GM18498 (cell line): ENCODE measurements at regions not wholly inside any gene's neighbourhood (a gene's known extent, or its start where the extent isn't known, plus 50 kb on each side); places are given as distances from the start of the nearest gene placed in this dataset.

Experiments used
- ATAC-seq: cut with Tn5 transposase; IDR thresholded peaks from one replicate; pipeline ENCODE4 v1.9.1; 2021; ENCODE audit warnings: mild to moderate bottlenecking, moderate library complexity; ENCODE audit not compliant: unreplicated experiment

- ATAC-seq, result no peak
Observed at GRCh38 chr4:104146048-104146447, 348.6 kb downstream of the CXXC4 start.

GRCh38 chr4:104138116-104138515, 356.6 kb downstream of the CXXC4 start:
- no peak for ATAC-seq

DNA sequence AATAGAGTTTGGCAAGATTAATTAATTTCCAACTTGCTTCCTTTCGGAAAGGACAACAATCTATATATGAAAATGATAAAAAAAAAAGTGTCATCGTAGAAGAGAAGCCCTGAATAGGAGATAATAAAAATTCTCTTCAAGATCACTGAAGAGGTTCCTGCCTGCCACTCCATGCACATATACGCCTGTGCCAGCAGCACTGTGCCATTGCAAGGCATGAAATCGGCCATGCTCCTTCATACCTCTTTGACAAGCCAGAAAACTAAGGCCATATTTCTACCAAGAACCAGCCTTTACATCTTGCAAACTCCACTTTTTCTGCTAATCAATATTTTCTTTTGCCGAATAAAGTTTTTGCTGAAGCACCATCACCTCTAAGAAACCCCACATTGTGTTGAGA, 365.5 kb downstream of the CXXC4 start:
- ATAC-seq, result peak; percentile 24

GRCh38 chr4:104128850-104129213, 365.9 kb downstream of the CXXC4 start:
- ATAC-seq, result peak; percentile 56

- ATAC-seq, result no peak
Observed at GRCh38 chr4:104128031-104128849, 366.5 kb downstream of the CXXC4 start.

- ATAC-seq, result no peak
Observed at GRCh38 chr4:104123021-104123420, 371.7 kb downstream of the CXXC4 start.

- ATAC-seq, result no peak
Observed at GRCh38 chr4:104117776-104118175, 376.9 kb downstream of the CXXC4 start.

- ATAC-seq, result no peak
Observed at GRCh38 chr4:104113850-104114249, 380.8 kb downstream of the CXXC4 start.

DNA sequence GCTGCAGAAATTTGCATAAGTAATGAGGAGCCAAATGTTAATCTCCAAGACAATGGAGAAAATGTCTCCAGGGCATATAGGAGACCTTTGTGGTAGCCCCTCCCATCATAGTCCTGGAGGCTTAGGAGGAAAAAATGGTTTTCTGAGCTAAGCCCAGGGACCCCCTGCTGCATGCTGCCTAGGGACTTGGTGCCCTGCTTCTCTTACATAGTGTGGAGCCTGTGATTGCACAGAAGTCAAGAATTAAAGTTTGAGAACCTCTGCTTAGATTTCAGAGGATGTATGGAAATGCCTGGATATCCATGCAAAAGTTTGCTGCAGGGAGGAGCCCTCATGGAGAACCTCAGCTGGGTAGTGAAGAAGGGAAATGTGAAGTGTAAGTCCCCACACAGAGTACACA, 379.4 kb upstream of the TACR3 start:
- no peak for ATAC-seq

DNA sequence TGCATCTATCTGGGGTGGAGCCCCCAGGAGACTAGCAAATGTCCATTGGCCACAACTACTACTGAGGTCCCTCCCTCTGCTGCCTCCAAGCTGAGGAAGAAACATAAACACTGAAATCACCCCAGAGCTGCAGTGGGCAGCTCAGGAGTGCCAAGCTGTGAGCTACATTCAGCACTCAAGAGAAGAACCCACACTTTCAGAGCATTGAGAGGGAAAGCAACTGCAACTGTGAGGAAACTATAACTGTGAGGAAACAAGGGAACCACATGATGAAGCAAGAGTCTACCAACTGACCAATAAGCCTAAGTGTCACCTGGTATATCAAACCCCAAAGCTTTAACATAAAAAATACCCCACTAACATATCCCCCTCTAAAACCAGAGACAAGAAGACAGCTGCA, 373.5 kb upstream of the TACR3 start:
- ATAC-seq, result no peak

GRCh38 chr4:104073229-104073628, 353.4 kb upstream of the TACR3 start:
- ATAC-seq, result no peak

DNA sequence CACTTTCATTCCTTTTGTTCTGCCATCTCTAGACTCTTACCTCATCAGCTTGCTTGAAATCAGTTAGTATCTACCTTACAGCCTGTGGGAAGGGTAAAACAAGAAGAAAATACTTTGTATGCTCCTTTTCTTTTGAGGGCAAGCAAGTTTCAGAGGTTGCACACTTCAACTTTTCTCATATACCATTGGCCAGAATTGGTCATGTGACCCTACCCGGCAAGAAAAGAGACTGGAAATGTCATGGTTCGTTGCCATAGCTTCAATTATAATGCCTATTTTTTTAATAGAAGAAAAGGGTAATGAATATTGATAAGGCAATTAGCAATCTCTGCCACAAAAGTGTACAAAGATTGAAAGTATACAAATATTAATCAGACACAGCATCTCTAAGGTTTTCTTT, 346.7 kb upstream of the TACR3 start:
- no peak for ATAC-seq

GRCh38 chr4:104064646-104065577, 345.1 kb upstream of the TACR3 start:
- peak; percentile 80 for ATAC-seq

- no peak for ATAC-seq
Observed at GRCh38 chr4:104063341-104063740, 343.6 kb upstream of the TACR3 start.

DNA sequence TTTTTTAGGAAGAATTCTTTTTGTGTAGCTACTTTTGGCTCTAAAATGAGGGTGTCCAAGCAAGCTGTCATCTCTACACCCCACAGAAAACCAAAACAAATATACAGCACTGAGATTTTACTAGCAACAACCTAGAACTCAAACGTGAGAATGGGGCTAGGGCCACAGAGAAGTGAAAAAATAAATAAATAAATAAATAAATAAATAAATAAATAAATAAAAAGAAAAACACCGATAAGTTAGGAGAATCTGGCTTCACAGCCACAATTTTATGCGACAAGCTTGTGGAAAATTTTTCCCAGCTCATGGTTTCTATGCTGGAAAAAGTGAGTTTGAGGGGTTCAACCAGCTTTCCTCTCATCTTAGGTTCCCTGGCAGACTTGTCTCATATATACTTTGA, 324.6 kb upstream of the TACR3 start:
- ATAC-seq, result no peak

- ATAC-seq, result no peak
Observed at GRCh38 chr4:104032896-104033295, 313.1 kb upstream of the TACR3 start.

DNA sequence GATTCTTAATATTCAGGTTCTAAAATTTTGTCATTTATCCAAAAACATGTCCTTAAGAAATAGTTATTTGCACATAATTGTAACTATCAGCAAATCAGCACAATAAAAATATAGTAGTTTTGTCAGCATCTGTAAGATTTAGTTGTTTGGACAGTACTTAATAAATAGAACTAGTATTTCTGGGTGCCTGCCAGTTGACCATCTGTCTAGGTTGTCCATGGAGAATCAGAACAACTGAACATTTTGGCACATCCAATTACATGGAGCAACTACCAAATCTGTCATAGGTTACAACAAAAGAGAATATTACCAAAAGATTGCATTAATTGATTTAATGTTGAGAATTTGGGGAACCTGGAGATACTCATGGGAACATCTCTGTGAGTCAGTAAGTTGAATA, 305.5 kb upstream of the TACR3 start:
- ATAC-seq, result no peak

- no peak for ATAC-seq
Observed at GRCh38 chr4:104022831-104023230, 303.0 kb upstream of the TACR3 start.

DNA sequence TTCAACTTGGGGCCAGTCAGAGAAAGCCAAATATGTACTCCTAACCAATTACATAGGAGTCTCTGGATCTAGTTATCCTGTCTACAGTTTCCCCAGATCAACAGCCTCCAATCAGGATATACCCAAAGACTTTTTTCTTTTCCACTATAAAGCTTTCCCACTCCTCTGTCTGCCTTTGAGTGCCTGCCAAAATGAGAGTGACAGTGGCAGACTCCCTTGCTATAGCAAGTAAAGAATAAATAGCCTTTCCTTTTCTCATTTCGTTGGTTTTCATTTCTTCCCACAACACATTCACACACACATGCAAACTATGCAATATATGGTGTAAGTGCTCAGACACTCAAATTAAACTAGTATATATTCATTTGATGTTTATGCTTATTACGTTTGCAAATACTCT, 302.4 kb upstream of the TACR3 start:
- no peak for ATAC-seq

- no peak for ATAC-seq
Observed at GRCh38 chr4:104020641-104021040, 300.9 kb upstream of the TACR3 start.

DNA sequence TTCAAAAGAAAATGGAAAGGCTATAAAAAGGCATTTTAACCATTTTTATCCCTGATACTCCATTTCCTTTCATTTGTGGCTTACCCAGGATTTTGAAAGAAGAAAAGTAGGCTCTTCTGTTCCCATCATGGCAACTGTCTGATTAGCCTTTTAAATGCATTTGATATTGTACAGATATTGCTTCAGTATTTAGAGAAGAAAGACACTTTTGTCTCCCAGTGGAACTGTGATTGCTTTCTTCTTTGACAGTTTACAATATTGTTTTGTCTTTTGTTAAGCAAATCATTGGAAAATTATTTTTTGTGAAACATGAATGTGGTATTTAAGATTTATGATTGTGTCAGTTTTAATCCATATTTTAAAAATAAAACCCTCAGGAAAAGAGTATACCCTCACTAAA, 297.4 kb upstream of the TACR3 start:
- no peak for ATAC-seq

DNA sequence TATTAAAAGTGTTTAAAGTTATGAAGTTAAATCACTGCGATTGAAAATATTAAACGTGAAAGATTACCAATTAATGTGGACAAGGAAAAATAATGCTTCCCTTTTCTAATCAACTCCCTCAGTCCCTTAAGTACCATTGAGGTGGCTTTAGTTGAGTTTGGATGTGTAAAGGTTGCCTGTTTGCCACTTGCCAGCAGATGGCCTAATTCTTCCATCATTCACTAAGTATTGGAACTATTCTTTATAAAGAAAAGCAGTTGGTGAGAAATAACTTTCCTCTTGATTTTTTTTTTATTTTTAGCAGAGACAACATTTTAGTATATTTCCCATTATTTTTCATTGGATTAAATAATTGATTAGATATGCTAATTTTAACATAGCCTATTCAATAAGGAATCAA, 295.9 kb upstream of the TACR3 start:
- no peak for ATAC-seq
